Epithelial cell of esophagus (primary cell): ENCODE measurements at regions not wholly inside any gene's neighbourhood (a gene's known extent, or its start where the extent isn't known, plus 50 kb on each side); places are given as distances from the start of the nearest gene placed in this dataset.
"Not testable (repeated sequence)": the region's sequence is repeated elsewhere in the genome, so short reads cannot be mapped to it uniquely, and the experiment has no call there.

Experiments
- DNase-seq: peaks from one replicate; pipeline ENCODE4 v3.0.0; 2010; ENCODE audit warnings: low read depth
- H3K4me3 ChIP-seq: 2 replicates; pipeline ENCODE4 v1.5.1; 2011; ENCODE audit warnings: mild to moderate bottlenecking, low read length, control low read depth
- TF ChIP-seq, protein P1 (sequence below): IDR thresholded peaks from 2 replicates; pipeline ENCODE4 v1.5.1; 2011; ENCODE audit warnings: low read depth, mild to moderate bottlenecking, low read length, control low read depth, inconsistent platforms; ENCODE audit not compliant: insufficient read depth; ENCODE audit errors: missing control alignments

DNA sequence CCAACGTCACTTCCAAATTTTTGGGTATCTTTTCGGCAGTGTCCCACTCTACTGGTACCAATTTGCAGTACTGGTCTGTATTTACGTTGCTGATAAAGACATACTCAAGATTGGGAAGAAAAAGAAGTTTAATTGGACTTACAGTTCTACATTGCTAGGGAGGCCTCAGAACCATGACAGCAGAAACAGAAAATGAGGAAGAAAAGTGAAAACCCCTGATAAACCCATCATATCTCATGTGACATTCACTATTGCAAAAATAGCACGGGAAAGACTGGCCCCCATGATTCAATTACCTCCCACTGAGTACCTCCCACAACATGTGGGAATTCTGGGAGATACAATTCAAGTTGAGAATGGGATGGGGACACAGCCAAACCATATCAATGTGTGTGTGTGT lies 364.0 kb upstream of the KCND2 start:
- H3K4me3 ChIP-seq = no peak overlapping the region
- no peak for DNase-seq
- TF ChIP-seq, protein P1, sequence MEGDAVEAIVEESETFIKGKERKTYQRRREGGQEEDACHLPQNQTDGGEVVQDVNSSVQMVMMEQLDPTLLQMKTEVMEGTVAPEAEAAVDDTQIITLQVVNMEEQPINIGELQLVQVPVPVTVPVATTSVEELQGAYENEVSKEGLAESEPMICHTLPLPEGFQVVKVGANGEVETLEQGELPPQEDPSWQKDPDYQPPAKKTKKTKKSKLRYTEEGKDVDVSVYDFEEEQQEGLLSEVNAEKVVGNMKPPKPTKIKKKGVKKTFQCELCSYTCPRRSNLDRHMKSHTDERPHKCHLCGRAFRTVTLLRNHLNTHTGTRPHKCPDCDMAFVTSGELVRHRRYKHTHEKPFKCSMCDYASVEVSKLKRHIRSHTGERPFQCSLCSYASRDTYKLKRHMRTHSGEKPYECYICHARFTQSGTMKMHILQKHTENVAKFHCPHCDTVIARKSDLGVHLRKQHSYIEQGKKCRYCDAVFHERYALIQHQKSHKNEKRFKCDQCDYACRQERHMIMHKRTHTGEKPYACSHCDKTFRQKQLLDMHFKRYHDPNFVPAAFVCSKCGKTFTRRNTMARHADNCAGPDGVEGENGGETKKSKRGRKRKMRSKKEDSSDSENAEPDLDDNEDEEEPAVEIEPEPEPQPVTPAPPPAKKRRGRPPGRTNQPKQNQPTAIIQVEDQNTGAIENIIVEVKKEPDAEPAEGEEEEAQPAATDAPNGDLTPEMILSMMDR = no peak

DNA sequence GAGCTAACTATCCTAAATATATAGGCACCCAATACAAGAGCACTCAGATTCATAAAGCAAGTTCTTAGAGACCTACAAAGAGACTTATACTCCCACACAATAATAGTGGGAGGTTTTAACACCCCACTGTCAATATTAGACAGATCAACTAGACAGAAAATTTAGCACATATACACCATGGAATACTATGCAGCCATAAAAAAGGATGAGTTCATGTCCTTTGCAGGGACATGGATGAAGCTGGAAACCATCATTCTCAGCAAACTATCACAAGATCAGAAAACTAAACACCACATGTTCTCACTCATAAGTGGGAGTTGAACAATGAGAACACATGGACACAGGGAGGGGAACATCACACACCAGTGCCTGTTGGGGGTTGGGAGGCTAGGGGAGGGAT lies 358.9 kb upstream of the KCND2 start:
- not testable (repeated sequence) for DNase-seq, H3K4me3 ChIP-seq

GRCh38 chr7:119916501-119916900 lies 356.5 kb upstream of the KCND2 start:
- TF ChIP-seq, protein P1 = no peak
- H3K4me3 ChIP-seq = no peak overlapping the region
- no peak for DNase-seq

DNA sequence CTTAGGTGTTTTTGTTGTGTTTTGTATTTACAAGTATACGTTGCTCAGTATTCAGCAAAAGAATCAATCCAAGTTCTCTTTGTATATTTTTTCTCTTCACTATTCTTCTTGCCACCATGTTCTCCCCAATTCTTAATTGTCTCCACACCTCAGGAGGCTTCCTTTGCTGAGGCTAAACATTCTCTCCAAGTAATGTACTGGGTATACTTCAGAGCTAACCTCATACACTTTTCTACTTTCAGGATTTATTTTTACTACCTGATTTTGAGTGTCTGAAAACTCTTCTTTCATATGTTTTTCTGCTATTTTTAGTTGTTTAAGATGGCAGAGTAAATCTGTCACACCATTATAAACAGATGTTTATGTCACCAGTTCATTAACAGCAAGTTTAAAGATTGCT lies 354.8 kb upstream of the KCND2 start:
- TF ChIP-seq, protein P1 = no peak
- no peak overlapping the region for H3K4me3 ChIP-seq
- no peak for DNase-seq

DNA sequence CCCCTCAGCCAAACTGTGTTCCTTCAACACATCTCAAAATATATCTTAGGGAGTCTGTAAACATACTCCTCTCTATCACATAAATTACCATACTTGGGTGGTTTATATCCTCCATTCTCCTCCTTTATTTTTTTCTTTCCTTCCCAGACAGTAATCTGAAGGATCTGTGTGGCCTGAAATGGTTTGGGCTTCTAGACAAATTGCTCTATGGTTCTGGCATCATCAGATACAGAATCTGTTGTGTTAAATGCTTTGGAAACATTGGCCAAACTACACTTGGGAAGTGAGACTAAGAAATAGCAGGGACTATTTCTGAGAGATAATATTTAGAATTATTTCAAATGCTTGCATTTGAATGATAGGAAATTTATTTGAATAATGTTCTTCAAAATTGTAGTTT lies 353.0 kb upstream of the KCND2 start:
- no peak for DNase-seq
- no peak overlapping the region for H3K4me3 ChIP-seq
- TF ChIP-seq, protein P1 = no peak

- no peak overlapping the region for H3K4me3 ChIP-seq
- TF ChIP-seq, protein P1 = no peak
- no peak for DNase-seq
Measured at GRCh38 chr7:119925581-119926289, 347.2 kb upstream of the KCND2 start.

GRCh38 chr7:119929891-119930290 lies 343.1 kb upstream of the KCND2 start:
- TF ChIP-seq, protein P1 = no peak
- no peak overlapping the region for H3K4me3 ChIP-seq
- DNase-seq = no peak
